ENCODE measurements at regions not wholly inside any gene's neighbourhood (a gene's known extent, or its start where the extent isn't known, plus 50 kb on each side); places are given as distances from the start of the nearest gene placed in this dataset.

DNA sequence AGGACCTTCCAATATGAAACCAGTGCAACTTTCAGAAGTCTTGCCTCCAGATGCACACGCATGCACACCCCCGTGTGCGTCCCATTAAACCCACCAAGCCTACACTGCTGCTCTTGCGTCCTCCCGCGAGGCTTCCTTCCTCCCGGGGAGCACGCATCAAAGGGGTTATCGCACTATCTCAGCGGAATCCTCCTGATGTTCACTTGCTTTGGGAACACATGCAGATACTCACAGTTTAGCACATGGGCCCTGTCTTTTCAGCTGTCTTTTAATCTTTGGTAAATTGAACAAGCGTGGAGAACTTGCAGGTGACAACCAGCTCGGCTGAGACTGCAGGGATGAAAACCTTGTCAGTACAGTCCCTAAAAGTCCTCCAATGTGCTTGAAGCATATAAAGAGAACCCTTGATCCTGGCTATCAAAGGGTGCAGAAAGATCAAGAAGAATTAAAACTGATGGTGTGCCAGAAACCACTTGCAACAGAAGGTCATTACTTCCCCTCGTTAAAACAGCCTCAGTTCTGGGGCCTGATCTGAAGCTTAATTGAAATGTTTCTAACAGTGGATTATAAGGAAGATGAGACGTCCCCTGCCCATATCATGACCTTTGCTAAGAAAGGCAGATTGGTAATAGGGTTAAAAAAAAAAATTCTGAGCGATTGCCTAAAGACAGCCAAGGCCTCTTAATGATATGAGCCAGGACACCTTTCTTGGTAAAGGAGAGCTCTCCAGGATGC, 149.4 kb upstream of the LMO4 start:
- peak; percentile 38 for DNase-seq
- Histone ChIP-seq H3K27ac (no peak overlapping the region), H3K9me3 (ENCODE audit: severe bottlenecking) (no peaks in the 10 kb centered on the region), H3K27me3 (ENCODE audit: insufficient read depth, low read depth, severe bottlenecking) (no peaks in the 10 kb centered on the region), H3K4me3 (ENCODE audit: low read depth, low read length) (peak overlapping the region; percentile 30), H3K36me3 (no peaks in the 10 kb centered on the region)
- TF ChIP-seq, protein P1, sequence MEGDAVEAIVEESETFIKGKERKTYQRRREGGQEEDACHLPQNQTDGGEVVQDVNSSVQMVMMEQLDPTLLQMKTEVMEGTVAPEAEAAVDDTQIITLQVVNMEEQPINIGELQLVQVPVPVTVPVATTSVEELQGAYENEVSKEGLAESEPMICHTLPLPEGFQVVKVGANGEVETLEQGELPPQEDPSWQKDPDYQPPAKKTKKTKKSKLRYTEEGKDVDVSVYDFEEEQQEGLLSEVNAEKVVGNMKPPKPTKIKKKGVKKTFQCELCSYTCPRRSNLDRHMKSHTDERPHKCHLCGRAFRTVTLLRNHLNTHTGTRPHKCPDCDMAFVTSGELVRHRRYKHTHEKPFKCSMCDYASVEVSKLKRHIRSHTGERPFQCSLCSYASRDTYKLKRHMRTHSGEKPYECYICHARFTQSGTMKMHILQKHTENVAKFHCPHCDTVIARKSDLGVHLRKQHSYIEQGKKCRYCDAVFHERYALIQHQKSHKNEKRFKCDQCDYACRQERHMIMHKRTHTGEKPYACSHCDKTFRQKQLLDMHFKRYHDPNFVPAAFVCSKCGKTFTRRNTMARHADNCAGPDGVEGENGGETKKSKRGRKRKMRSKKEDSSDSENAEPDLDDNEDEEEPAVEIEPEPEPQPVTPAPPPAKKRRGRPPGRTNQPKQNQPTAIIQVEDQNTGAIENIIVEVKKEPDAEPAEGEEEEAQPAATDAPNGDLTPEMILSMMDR (IDR thresholded peaks at IDR 0.05; ENCODE audit: low read depth, low read length) = no peak

DNA sequence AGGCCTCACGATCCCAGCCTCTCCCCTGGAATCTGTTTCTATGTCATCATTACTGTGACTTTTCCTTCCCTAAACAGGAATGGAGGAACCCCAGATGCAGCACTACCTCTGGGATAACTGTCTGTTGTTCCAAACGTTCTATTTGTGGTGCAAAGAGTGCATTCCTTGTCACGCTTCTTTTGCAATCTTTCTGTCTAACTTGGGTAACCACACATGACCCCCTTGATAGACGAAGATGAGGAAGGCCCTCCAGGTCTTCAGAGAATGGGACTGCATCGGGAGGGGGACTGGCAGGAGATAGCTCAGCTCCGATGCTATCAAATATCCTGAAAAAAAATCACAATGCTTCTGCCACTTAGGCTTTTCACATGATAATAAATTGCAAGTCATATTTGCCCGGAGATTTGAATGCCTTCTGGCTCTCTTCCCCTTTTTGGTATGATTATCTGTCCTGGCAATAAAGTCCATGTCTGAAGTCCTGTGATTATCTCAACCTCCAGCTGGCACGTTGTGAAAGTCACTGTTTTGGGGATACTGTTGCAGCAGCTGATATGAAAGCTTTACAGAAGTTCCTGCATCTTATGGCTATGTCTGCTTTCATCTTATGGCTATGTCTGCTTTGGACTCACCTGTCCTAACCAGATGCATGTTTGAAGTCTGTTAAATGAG, 148.7 kb upstream of the LMO4 start:
- no peaks in the 10 kb centered on the region for H3K27me3 ChIP-seq (ENCODE audit: insufficient read depth, low read depth, severe bottlenecking)
- H3K27ac ChIP-seq = no peak overlapping the region
- TF ChIP-seq, protein P1 (IDR thresholded peaks at IDR 0.05; ENCODE audit: low read depth, low read length) = no peak
- no peaks in the 10 kb centered on the region for H3K36me3 ChIP-seq
- peaks cover 1% of the 10 kb centered on the region for H3K9me3 ChIP-seq (ENCODE audit: severe bottlenecking)
- no peak overlapping the region for H3K4me3 ChIP-seq (ENCODE audit: low read depth, low read length)
- DNase-seq = no peak

DNA sequence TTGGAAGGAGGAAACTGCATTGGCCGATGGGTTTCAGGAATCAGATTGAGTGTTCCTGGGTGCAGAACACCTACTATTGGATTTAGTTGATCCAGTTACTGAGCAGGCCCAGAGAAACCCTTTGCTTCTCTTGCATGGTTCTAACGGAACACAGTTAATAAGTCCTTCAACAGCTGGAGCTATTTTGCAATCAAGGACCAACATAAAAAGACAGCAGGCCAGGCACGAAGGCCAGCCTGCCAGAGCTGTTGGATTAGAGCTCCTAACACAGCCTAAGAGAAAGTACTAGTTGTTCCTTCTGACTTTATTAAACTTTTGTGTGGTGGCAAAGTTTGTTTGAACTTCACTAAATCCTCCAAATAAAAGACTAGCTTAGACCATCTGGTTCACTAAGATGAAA, 148.0 kb upstream of the LMO4 start:
- H3K4me3 ChIP-seq (ENCODE audit: low read depth, low read length) = no peak overlapping the region
- H3K27me3 ChIP-seq (ENCODE audit: insufficient read depth, low read depth, severe bottlenecking) = no peaks in the 10 kb centered on the region

DNA sequence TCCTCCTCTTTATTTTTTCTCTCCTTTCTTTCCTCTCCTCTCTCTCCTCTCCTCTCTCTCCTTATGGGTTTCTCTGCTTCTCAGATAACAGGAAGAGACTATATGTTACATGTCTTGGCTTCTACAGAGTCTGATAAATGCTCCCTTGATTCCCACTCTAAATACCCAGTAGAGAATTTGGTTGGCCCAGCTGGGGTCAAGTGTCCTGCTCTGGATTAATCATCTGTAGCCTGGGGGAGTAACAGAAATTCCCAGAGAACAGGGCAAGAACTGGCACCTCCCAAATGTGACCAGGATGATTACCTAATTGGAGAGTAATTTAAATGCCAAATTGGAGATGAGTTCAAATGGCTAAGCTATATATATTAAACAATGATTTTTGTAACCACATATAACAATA, 146.1 kb upstream of the LMO4 start:
- peaks cover 2% of the 10 kb centered on the region for H3K9me3 ChIP-seq (ENCODE audit: severe bottlenecking)
- TF ChIP-seq, protein P1 (IDR thresholded peaks at IDR 0.05; ENCODE audit: low read depth, low read length) = no peak
- no peak for DNase-seq
- H3K36me3 ChIP-seq = no peaks in the 10 kb centered on the region
- H3K4me3 ChIP-seq (ENCODE audit: low read depth, low read length) = no peak overlapping the region
- H3K27me3 ChIP-seq (ENCODE audit: insufficient read depth, low read depth, severe bottlenecking) = no peaks in the 10 kb centered on the region
- no peak overlapping the region for H3K27ac ChIP-seq

More for the DNA sequence above, 148.0 kb upstream of the LMO4 start:
- DNase-seq = no peak
- TF ChIP-seq, protein P1 (IDR thresholded peaks at IDR 0.05; ENCODE audit: low read depth, low read length) = no peak
- H3K27ac ChIP-seq = no peak overlapping the region
- no peaks in the 10 kb centered on the region for H3K36me3 ChIP-seq
- peaks cover 2% of the 10 kb centered on the region for H3K9me3 ChIP-seq (ENCODE audit: severe bottlenecking)

DNA sequence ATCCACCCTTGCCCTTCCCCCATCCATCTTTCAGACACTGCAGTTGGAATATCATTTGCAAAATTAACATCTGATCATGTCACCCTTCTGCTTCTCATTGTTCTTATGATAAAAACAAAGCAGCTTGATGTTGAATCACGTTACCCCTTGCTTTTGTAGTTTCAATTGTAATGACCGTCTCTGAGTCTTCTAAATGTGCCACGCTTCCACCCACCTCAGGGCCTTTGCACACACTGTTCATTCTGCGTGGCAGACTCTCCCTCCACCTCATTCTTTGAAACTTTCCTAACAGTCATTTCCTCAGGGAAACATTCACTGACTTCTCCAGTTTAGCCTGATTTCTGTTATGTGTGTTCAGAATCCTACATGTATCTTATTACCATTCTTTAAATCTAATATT, 143.6 kb upstream of the LMO4 start:
- no peak for DNase-seq
- TF ChIP-seq, protein P1 (IDR thresholded peaks at IDR 0.05; ENCODE audit: low read depth, low read length) = no peak
- Histone ChIP-seq H3K4me3 (ENCODE audit: low read depth, low read length) (no peak overlapping the region), H3K27me3 (ENCODE audit: insufficient read depth, low read depth, severe bottlenecking) (no peaks in the 10 kb centered on the region), H3K36me3 (no peaks in the 10 kb centered on the region), H3K9me3 (ENCODE audit: severe bottlenecking) (peaks cover 2% of the 10 kb centered on the region), H3K27ac (no peak overlapping the region)
